A172 (cell line): ENCODE measurements at regions not wholly inside any gene's neighbourhood (a gene's known extent, or its start where the extent isn't known, plus 50 kb on each side); places are given as distances from the start of the nearest gene placed in this dataset.
"Not testable (repeated sequence)": the region's sequence is repeated elsewhere in the genome, so short reads cannot be mapped to it uniquely, and the experiment has no call there.

Experiments used
- DNase-seq: peaks from one replicate; pipeline ENCODE4 v3.0.0-alpha.2; 2015; ENCODE audit warnings: low spot score

DNA sequence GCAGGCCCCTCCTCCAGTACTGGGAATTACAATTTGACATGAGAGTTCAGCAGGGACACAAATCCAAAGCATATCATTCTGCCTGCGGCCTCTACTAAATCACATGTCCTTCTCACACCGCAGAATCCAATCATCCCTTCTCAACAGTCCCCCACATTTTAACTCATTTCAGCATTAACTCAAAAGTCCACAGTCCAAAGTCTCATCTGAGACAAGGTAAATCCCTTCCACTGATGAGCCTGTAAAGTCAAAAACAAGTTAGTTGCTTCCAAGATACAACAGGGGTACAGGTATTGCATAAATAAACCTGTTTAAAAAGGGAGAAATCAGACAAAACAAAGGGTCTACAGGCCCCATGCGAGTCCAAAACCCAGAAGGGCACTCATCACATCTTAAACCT is 64.0 kb downstream of the EBNA1BP2 start:
- DNase-seq, result no peak

DNA sequence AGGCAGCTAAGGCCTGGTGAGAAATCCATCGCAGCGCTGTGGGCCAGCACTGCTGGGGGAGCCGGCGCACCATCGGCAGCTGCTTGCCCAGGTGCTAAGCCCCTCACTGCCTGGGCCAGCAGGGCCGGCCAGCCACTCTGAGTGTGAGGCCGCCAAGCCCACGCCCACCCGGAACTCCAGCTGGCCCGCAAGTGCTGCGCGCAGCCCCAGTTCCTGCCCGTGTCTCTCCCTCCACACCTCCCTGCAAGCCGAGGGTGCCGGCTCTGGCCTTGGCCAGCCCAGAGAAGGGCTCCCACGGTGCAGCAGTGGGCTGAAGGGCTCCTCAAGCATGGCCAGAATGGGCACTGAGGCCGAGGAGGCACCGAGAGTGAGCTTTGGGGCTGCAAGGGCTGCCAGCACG is 64.4 kb downstream of the EBNA1BP2 start:
- no peak for DNase-seq

DNA sequence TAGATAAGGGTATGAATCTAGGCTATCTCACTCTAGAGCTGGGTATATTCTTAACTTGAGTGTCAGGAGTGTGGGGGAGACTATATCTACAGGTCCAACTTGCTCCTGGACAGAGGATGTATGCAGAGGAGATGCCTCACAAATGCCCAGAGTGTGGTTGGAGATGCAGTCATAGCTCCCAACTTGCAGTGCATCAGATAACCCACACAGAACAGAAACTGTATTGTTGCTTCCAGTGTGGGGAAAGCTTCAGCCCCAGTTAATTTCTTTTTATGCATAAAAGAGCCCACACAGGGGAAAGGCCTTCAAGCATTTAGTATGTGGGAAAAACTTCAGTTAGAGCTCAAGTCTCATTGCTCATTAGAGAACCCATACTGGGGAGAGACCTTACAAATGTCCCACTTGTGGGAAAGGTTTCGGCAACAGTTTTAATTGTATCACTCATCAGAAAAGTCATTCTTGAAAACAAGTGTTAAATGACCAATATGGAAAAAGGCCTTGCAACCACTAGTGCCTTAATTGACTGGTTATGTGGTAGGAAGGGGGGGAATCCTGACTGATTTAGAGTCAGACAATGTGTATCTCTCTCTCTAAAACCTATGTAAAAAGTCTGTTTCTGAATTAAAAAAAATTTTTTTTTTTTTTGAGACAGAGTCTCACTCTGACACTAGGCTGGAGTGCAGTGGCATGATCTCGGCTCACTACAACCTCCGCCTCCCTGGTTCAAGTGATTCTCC is 67.9 kb downstream of the EBNA1BP2 start:
- no peak for DNase-seq

DNA sequence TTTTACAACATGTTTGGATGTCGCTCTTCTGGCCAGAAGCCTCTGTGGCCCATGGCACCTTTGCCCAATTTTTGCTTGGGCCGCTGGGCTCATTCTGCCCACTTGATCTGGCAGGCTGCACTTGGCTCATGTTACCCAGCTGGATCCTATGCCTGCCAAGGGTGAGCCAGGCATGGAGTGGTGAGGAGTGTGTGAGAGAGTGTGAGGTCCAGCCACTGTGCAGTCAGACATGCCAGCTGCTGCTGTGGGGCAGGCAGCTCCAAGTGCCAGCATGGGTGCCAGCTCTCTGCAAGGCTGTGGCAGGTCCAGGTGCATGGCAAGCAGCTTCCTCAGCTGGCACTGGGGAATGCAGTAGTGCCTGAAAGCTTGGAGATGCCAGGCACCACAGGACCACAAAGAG is 71.0 kb downstream of the EBNA1BP2 start:
- DNase-seq, result no peak

DNA sequence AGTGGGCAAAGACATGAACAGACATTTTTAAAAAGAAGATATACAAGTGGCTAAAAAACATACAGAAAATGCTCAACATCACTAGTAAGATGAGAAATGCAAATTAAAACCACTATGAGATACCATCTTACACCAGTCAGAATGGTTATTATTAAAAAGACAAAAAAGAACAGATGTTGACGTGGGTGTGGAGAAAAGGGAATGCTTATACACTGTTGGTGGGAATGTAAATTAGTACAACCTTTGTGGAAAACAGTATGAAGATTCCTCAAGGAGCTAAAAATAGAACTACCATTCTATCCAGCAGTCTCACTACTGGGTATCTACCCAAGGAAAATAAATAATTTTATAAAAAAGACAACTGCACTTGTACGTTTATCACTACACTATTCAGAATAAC is 73.9 kb downstream of the EBNA1BP2 start:
- no peak for DNase-seq

DNA sequence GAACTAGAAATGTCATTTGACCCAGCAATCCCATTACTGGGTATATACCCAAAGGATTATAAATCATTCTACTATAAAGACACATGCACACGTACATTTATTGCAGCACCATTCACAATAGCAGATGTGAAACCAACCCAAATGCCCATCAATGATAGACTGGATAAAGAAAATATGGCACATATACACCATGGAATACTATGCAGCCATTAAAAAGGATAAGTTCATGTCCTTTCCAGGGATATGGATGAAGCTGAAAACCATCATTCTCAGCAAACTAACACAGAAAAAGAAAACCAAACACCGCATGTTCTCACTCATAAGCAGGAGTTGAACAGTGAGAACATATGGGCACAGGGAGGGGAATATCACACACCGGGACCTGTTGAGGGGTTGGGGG is 75.6 kb downstream of the EBNA1BP2 start:
- DNase-seq, result not testable (repeated sequence)

DNA sequence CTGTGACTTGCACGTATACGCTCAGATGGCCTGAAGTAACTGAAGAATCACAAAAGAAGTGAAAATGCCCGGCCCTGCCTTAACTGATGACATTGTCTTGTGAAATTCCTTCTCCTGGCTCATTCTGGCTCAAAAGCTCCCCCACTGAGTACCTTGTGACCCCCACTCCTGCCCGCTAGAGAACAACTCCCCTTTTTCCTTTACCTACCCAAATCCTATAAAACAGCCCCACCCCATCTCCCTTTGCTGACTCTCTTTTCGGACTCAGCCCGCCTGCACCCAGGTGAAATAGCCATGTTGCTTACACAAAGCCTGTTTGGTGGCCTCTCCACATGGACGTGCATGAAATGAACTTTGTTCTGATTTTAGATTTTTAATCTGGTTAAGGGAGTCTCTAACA is 81.3 kb downstream of the EBNA1BP2 start:
- not testable (repeated sequence) for DNase-seq

DNA sequence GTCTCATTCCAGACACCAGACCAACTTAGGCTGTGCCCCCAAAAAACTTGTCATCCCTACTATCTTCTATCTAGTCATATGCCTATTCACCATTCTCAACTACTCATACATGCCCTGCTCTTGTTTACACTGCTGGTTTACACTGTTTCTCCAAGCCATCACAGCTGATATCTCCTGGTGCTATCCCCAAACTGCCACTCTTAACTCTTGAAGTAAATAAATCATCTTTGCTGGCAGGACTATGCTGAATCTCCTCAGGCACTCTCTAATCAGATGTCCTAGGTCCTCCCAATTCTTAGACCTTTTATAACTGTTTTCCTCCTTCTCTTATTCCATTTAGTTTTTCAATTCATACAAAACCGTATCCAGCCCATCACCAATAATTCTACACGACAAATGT is 81.9 kb downstream of the EBNA1BP2 start:
- not testable (repeated sequence) for DNase-seq

DNA sequence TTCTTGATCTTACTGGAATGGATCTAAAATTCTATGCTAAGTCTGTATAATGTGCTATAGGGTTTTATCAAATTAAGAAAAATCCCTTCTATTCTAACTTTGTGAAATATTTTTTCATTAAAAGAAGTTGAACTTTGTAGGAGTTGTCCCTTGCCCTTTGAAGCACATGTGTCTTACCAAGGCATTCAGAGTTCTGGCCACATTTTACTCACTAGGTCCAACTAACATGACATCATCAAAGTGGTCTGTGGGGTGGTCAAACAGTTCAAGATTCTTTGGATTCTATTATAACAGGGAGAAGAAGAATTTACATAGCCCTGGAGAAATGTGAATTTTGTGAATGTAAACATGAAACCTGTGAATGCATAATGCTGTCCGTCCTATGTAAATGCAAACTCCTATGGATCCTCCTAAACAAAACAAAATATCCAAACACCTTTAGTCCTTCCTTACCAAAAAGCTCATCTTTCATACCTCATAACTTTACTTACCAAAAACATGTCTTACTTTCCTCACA is 88.7 kb downstream of the EBNA1BP2 start:
- no peak for DNase-seq

DNA sequence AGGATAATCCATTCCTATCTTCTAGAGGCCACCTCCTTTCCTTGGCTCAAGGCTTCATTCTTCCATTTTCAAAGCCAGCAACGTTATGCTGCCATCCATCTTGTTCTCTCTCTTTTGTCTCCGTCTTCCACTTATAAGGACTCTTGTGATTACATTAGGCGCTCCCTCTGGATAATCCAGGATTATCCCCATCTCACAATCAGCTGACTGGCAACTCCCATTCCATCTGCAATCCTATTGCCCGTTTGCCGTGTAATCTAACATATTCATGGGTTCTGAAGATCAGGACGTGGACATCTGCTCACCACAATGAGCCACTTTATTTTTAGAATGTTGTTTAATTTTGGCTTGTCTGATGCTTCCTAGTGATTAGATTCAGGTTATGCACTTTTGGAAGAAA is 89.3 kb downstream of the EBNA1BP2 start:
- DNase-seq, result no peak

DNA sequence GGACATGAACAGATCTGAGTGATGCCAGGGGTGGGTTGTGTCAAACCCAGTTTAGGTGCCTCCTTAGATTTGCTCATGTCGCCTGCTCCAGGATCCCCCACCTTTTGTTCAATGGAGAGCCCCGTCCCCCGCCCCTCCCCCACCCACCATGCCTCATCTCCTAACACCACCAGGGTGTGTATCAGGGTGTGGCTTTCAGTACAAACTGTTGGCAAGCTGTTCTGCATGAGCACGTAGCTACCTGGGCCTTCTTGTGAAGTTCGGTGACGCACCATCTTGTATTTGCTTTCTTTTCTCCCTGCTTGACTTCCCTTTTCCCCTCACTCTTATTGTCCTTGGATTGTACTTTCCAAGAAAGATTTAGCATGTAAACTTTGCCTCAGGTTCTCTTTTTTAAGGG is 94.8 kb downstream of the EBNA1BP2 start:
- DNase-seq, result no peak

DNA sequence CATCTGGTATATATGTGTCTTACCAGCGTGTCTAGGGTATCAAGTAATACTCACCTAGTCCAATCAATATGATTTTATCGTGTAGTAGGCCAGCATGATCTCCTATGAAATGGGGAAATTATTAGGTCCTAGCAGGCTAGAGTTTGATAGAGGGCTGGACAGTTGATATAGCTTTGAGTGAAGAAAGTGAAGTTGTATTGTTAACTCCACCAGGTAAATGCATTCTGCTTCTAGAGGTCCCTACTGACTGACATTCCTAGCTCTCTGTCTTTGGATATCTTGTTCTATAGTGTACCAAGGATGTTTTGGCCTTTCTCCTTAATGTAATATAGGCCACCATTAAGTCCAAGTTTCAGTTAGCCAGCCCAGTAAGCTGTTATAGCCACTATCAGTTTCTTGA is 97.4 kb downstream of the EBNA1BP2 start:
- no peak for DNase-seq

DNA sequence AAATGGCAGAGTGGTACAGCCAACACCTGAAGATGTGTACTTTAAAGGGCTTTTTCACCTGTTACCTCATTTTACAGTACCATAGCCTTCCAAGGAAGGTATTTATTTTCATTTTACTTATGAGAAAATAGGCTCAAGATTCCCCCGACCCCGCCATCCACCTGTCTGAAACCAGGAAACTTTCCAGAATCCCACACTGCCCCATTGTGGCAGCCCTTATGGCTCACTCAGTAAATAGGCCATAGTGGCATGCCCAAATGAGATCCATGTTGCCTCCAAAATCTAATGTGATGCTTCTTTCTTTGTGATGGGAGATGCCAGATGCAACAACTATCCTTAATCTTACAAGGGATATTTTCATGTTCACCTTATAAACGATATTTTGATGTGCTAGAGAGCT is 97.8 kb downstream of the EBNA1BP2 start:
- no peak for DNase-seq

DNA sequence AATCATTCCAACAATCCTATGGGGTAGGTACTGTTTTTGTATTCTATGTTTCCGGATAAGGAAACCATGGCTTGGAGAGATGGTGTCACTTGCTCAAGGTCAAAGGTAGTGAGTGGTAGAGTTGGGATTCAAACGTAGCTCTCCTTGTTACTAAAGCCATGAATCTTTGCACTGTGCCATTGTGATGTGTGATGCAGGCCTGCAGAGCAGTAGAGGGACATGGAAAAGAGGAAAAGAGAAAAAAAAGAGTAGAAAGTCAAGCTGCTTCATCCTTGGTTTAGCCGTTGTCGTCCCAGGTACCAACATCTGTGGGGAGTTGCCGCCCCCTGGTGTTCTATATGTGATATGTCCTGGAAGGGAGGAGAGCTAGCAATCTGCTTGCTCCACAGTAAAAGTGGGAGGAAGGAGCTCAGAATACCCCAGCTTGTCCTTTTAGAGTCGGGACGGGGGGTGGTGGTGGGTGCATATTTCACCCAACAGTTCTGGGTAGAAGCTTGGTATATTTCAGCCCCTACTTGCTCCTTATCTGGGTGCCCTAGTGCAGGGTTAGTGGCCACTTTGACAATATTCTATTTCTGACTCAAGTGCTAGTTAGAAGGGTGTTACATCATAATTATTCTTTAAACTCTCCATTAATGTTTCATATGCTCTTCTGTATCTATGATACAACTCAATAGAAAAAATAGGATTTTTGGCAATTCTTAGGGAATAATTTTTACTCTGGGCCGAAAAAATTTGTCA is 98.4 kb downstream of the EBNA1BP2 start:
- peak; percentile 64 for DNase-seq

DNA sequence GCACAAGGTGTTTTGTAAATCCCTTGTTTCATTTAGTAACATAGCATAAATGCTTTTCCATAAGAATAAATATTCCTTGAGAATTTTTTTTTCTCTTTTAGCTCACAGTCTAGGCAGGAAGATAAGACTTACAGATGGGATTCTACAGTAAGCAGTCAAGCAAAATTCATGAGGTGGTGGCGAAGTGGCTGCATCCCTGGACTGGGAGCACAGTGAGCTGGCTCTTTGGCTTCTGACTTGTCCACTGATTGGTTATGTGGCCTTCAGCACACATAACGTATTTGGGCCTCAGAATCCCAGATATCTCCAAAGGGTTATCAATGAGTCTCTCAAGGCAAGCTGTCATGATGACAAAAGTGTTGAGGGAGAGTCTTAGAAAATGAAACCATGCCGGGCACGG is 99.8 kb downstream of the EBNA1BP2 start:
- DNase-seq, result no peak

DNA sequence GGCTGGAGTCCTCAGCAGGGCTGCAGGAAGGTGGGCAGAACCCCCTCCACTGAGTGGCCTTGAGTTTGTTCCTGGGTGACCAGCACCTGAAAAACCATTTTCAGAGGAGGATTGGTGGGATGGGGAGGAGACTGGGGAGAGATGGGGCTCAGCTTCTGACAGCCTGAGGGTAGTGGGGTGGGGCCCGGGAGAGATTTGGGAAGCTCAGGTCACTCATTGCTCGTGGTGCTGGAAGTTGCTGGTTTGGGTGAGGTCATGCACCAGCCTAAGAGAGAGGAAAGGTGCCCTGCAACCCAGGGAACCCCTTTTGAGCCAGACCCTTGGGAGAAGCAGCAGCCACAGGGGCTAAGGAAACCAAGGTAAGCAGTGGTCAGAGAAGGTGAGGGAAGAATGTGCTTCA is 100.8 kb downstream of the EBNA1BP2 start:
- DNase-seq, result no peak

DNA sequence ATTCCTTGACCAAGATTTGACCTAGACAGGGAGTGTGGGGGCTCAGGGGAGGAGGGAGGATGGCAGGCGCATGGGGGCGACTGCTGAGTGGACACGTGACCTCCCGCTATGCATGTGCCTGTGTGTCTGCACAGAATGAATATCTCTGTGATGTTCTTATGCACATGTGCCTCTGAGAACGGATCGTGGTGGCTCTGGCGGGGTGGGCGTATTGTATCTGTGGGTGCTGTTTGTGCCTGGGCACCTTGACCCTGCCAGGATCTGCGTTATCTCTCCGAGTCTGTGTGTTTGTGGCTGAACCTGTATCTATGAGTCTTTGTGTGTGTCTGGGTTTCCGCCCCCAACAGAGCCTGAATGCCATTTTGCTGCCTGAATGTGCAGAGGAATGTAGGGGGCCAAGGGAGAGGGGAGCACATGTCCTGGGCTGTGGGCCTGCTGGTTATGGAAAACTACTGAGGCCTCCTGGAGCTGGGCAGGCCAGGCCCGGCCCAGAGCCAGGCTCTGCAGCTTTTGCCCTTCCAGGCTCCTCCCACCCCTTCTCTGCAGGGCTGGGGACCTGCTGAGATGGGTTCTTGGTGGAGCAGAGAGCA is 102.5 kb downstream of the EBNA1BP2 start:
- no peak for DNase-seq

DNA sequence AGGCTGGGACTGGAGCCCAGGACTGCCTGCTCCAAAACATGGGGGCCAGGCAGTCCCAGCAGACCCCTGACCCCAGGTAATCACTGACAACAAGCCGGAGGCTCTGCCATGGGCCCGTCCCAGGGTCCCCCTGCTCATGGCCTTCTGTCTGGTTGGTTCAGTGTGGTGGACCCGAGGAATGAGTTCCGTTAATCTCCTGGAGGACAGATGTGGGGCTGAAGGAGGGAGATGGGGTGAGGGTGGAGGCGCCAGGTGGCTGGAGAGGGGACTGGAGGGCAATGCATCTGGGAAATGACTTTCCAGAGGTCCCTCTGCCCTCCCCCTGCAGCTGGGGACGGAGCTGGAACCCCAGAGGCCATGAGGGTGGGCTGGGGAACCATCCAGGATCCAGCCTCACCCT is 103.2 kb downstream of the EBNA1BP2 start:
- no peak for DNase-seq

DNA sequence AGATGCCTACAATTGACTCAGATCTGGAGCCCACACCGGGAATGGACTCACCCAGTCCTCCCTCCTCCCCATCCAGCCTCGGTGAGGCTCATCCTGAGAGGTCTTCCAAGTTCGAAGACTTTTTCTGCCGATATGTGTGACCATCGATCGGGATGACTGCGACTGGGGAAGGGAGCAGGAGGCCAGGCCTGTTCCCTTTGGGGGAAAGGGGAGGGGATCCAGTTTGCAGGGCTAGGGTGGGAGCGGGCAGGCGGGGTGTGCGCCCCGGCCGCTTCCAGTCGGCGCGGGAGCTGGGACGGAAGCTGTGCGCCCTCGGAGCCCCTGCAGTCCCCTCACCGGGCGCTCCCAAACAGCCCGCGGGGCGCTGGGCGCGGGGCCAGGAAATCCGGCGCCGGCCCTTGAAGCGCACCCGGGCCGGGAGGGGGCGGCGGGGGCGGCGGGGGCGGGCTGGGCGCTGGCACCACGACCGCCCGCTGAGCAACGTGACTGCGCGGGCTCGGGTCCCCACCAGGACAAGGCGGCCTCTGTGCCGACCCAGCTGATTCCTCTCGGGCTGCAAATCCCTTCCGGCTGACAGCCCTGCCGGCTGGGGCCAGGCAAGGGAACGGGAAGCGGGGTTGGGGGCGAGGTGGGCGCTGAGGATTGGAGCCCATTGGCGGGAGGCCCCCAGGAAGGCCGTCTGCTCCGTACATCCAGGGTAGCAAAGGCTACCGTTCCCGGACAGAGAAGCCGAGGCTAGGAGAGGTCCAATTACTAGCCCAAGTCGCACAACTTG is 103.9 kb downstream of the EBNA1BP2 start:
- no peak for DNase-seq

DNA sequence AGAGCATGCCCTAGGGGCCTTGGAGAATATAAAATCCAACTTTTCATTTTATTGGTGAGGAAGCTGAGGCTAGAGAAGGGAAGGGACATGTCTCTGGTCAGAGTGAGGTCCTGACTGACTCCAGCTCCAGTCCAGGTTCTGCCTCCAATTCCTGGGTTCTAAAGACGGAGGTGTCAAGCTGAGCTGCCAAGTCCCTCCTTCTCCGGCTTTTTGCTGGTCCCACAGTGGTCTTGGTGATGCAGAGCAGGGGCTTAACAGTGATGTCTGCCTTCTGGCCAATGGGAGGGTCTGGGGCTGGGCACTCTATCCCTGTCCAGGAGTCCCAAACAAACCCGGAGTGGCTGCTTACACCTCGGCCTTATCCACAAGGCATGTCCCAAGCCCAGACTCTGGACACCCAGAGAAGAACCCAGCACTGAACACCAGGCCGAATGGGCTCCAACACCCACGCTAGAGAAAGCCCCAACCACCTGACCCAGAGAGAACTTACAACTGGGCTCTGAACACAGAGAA is 104.8 kb downstream of the EBNA1BP2 start:
- no peak for DNase-seq

DNA sequence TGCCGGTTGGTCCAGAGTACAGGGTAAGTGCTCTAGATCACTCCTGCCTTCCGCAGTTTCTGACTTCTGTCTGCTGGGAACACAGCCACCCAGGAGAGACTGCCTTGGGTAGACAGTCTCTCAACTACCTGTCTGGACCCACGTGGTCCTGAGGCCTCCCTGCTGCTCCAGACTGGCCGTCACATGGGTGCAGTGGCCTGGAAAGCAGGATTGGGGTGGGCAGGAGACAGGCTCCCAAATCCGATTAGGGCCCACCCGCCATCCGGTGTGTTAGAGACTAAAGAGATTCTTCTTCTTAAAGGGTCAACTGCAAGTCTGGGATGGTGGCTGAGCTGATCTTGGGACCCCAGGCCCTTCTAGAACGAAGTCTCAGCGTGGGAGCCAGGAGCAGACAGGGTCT is 105.5 kb downstream of the EBNA1BP2 start:
- no peak for DNase-seq
